Lower leg skin (tissue), 3 donors: ENCODE measurements at regions not wholly inside any gene's neighbourhood (a gene's known extent, or its start where the extent isn't known, plus 50 kb on each side); places are given as distances from the start of the nearest gene placed in this dataset.

Experiments used
- CTCF ChIP-seq, 3 donors: fragments of 450-650 bp; IDR thresholded peaks; one replicate each; pipeline ENCODE4 v1.5.1; 2016; ENCODE audit warnings: antibody characterized with exemption in 3 of 3, mild to moderate bottlenecking in 3 of 3, moderate library complexity in 2 of 3
- POLR2A ChIP-seq, 2 donors: fragments of 450-650 bp; IDR thresholded peaks; one replicate each; pipeline ENCODE4 v1.6.1; 2016 to 2017; ENCODE audit warnings: antibody characterized with exemption in 2 of 2, mild to moderate bottlenecking in 1 of 2, moderate library complexity in 1 of 2

GRCh38 chr3:3586336-3586735, 212.9 kb upstream of the LRRN1 start:
- no peak for TF ChIP-seq CTCF (IDR thresholded peaks at IDR 0.05)
- no peak for TF ChIP-seq POLR2A (IDR thresholded peaks at IDR 0.05)
